ENCODE measurements at regions not wholly inside any gene's neighbourhood (a gene's known extent, or its start where the extent isn't known, plus 50 kb on each side); places are given as distances from the start of the nearest gene placed in this dataset.
"Not testable (repeated sequence)": the region's sequence is repeated elsewhere in the genome, so short reads cannot be mapped to it uniquely, and the experiment has no call there.

DNA sequence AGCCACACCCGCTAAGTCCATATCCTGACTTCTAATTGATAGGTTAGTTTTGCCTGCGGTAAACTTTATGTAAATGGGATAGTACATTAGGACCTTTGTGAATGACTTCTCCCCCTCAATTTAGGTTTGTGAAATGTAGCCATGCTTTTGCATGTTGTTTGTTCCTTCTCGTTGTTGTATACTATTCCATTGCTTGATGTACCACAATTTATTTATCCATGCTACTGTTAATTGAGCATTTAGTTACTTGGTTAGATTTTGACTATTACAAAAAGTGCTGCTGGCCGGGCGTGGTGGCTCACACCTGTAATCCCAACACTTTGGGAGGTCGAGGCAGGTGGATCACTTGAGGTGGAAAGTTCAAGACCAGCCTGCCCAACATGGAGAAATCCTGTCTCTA is 150.8 kb upstream of the MED13 start:
- TF ChIP-seq CTCF (IDR thresholded peaks at IDR 0.05; ENCODE audit: low read depth, low read length, missing input control); RAD21 (IDR thresholded peaks at IDR 0.05); GABPA (IDR thresholded peaks at IDR 0.05 in 1 of 2, conservative IDR thresholded peaks at IDR 0.05 in 1 of 2); JUND (IDR thresholded peaks at IDR 0.05); TAF1 (conservative IDR thresholded peaks at IDR 0.05); ZBTB33 (IDR thresholded peaks at IDR 0.05); FOXA2 (IDR thresholded peaks at IDR 0.05); MAX (IDR thresholded peaks at IDR 0.05); FOXA1 (IDR thresholded peaks at IDR 0.05): not testable (repeated sequence)
- TF ChIP-seq, protein P1, sequence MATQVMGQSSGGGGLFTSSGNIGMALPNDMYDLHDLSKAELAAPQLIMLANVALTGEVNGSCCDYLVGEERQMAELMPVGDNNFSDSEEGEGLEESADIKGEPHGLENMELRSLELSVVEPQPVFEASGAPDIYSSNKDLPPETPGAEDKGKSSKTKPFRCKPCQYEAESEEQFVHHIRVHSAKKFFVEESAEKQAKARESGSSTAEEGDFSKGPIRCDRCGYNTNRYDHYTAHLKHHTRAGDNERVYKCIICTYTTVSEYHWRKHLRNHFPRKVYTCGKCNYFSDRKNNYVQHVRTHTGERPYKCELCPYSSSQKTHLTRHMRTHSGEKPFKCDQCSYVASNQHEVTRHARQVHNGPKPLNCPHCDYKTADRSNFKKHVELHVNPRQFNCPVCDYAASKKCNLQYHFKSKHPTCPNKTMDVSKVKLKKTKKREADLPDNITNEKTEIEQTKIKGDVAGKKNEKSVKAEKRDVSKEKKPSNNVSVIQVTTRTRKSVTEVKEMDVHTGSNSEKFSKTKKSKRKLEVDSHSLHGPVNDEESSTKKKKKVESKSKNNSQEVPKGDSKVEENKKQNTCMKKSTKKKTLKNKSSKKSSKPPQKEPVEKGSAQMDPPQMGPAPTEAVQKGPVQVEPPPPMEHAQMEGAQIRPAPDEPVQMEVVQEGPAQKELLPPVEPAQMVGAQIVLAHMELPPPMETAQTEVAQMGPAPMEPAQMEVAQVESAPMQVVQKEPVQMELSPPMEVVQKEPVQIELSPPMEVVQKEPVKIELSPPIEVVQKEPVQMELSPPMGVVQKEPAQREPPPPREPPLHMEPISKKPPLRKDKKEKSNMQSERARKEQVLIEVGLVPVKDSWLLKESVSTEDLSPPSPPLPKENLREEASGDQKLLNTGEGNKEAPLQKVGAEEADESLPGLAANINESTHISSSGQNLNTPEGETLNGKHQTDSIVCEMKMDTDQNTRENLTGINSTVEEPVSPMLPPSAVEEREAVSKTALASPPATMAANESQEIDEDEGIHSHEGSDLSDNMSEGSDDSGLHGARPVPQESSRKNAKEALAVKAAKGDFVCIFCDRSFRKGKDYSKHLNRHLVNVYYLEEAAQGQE (IDR thresholded peaks at IDR 0.05): not testable (repeated sequence)
